ENCODE measurements at regions not wholly inside any gene's neighbourhood (a gene's known extent, or its start where the extent isn't known, plus 50 kb on each side); places are given as distances from the start of the nearest gene placed in this dataset.

DNA sequence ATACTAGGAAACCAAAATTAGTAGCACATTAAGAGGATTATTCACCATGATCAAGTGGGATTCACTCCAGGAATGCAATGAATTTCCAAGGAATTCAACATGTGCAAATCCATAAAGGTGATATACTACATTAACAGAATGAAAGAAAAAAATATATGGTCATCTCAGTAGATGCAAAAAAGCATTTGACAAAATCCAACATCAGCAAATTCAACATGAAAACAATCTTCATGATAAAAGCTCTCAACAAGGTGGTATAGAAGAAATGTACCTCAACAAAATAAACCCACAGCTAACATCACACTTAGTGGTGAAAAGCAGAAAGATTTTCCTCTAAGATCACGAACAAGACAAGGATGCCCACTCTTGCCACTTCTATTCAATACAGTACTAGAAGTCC, 74.4 kb upstream of the PDE10A start:
- in situ Hi-C loops (cut with MboI; ENCODE audit: low pct_unique_long_range_greater_than_20kb, low sequenced_read_pairs, unreplicated experiment), result no loop called here

DNA sequence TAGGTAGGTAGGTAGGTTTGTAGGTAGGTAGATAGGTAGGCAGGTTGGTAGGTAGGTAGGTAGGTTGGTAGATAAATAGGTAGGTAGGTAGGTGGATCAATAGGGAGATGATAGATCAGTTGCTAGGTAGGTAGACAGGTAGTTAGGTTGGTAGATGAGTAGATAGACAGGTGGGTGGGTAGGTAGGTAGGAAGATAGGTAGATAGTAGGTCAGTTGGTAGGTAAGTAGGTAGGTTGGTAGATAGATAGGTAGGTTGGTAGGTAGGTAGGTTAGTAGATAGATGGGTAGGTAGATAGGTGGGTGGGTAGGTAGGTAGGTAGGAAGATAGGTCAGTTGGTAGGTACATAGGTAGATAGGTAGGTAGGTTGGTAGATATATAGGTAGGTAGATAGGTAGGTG, 72.0 kb upstream of the PDE10A start:
- in situ Hi-C loops (cut with MboI; ENCODE audit: low pct_unique_long_range_greater_than_20kb, low sequenced_read_pairs, unreplicated experiment), result no loop called here
- TF ChIP-seq CTCF (IDR thresholded peaks at IDR 0.05; ENCODE audit: extremely low read depth, insufficient read depth, missing control alignments), result no peak

More for the DNA sequence above, 74.4 kb upstream of the PDE10A start:
- DNase-seq (ENCODE audit: low spot score), result no peak
- no peak for TF ChIP-seq CTCF (IDR thresholded peaks at IDR 0.05; ENCODE audit: extremely low read depth, insufficient read depth, missing control alignments)

GRCh38 chr6:165733489-165733791, 70.4 kb upstream of the PDE10A start:
- in situ Hi-C loops (cut with MboI; ENCODE audit: low pct_unique_long_range_greater_than_20kb, low sequenced_read_pairs, unreplicated experiment), result no loop called here
- no peak for TF ChIP-seq CTCF (IDR thresholded peaks at IDR 0.05; ENCODE audit: extremely low read depth, insufficient read depth, missing control alignments)
- DNase-seq (ENCODE audit: low spot score), result no peak

More for the DNA sequence above, 72.0 kb upstream of the PDE10A start:
- no peak for DNase-seq (ENCODE audit: low spot score)

GRCh38 chr6:165732696-165733488, 69.9 kb upstream of the PDE10A start:
- DNase-seq (ENCODE audit: low spot score), result no peak
- in situ Hi-C loops (cut with MboI; ENCODE audit: low pct_unique_long_range_greater_than_20kb, low sequenced_read_pairs, unreplicated experiment), result no loop called here
- TF ChIP-seq CTCF (IDR thresholded peaks at IDR 0.05; ENCODE audit: extremely low read depth, insufficient read depth, missing control alignments), result no peak

DNA sequence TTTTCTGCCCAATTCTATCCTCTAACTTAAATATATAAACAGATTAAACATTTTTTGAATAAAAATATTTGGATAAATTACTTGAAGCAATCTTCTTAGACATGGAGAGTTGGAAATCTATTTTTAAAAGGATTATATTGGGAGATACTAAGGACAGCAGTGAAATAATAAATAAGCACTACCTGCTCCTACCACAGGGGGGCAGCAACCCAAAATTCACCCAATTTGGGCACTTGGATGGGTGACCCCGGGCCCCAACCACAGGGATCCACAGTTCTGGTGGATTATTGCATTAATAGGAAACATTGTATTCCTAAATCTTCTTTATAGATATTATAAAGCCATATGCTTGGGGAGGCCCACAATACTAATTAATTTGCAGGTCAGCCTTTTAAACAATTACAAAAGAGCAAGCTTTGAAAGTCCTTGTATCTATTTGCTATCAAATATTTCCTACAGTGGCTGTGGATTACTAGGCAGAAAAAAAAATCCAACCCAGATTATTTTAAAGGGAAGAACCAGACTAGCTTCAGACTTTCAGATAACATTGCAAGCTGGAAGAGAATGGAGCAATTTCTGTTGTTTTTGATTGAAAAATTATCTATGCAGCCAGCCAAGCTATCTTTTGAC, 66.4 kb upstream of the PDE10A start:
- in situ Hi-C loops (cut with MboI; ENCODE audit: low pct_unique_long_range_greater_than_20kb, low sequenced_read_pairs, unreplicated experiment), result no loop called here
- peak; percentile 76 for TF ChIP-seq CTCF (IDR thresholded peaks at IDR 0.05; ENCODE audit: extremely low read depth, insufficient read depth, missing control alignments)
- DNase-seq (ENCODE audit: low spot score), result peak; percentile 78

DNA sequence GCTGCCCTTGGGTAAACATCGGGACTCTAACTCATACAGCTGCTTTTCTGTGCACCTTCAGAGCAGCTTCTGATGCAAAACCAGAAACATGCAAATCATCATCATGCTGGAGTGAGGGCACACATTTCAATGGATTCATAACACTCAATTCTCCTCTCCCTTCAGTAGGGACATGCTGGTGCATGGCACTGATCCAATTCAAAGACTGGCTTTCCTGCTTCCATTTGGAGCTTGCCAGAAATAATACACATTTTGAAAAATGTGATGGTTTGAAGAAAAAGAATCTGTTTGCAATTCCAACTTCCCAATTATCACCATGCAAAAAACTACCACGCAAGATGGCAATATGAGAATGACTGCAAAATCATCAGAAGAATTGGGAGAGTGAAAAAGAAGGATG, 65.2 kb upstream of the PDE10A start:
- in situ Hi-C loops (cut with MboI; ENCODE audit: low pct_unique_long_range_greater_than_20kb, low sequenced_read_pairs, unreplicated experiment), result no loop called here
- no peak for DNase-seq (ENCODE audit: low spot score)
- TF ChIP-seq CTCF (IDR thresholded peaks at IDR 0.05; ENCODE audit: extremely low read depth, insufficient read depth, missing control alignments), result no peak

All from GM13977 (cell line).